BLaER1 treated with 17β-estradiol and CSF1 and Interleukin-3, amounts not matched to agents 10 nM and 100 nM (cell line): ENCODE measurements at regions not wholly inside any gene's neighbourhood (a gene's known extent, or its start where the extent isn't known, plus 50 kb on each side); places are given as distances from the start of the nearest gene placed in this dataset.

Experiments used
- H3K27ac ChIP-seq, 11 experiments: shearing (Covaris generic); formaldehyde crosslinking; 2 replicates each; pipeline ENCODE4 v1.8.1; 2022
- H3K27me3 ChIP-seq, 11 experiments: shearing (Covaris generic); formaldehyde crosslinking; 2 replicates each; pipeline ENCODE4 v1.8.1; 2022
- H3K36me3 ChIP-seq, 11 experiments: shearing (Covaris generic); formaldehyde crosslinking; 2 replicates each; pipeline ENCODE4 v1.8.1; 2022
- H3K4me1 ChIP-seq, 10 experiments: shearing (Covaris generic); formaldehyde crosslinking; 2 replicates each; pipeline ENCODE4 v1.8.1; 2022
- H3K4me2 ChIP-seq, 11 experiments: shearing (Covaris generic); formaldehyde crosslinking; 2 replicates each; pipeline ENCODE4 v1.8.1; 2022
- H3K4me3 ChIP-seq, 10 experiments: shearing (Covaris generic); formaldehyde crosslinking; 2 replicates each; pipeline ENCODE4 v1.8.1; 2022
- H3K9ac ChIP-seq, 11 experiments: shearing (Covaris generic); formaldehyde crosslinking; 2 replicates each; pipeline ENCODE4 v1.8.1; 2022
- H3K9me3 ChIP-seq, 11 experiments: shearing (Covaris generic); formaldehyde crosslinking; replicated peaks in 1 of 11; 2 replicates each; pipeline ENCODE4 v1.8.1; 2022
- H4K20me1 ChIP-seq, 11 experiments: shearing (Covaris generic); formaldehyde crosslinking; 2 replicates each; pipeline ENCODE4 v1.8.1; 2022
- Cebpa-rat ChIP-seq, 11 experiments: shearing (Covaris generic); IDR thresholded peaks; 2 replicates each; pipeline ENCODE4 v1.8.1; 2022

DNA sequence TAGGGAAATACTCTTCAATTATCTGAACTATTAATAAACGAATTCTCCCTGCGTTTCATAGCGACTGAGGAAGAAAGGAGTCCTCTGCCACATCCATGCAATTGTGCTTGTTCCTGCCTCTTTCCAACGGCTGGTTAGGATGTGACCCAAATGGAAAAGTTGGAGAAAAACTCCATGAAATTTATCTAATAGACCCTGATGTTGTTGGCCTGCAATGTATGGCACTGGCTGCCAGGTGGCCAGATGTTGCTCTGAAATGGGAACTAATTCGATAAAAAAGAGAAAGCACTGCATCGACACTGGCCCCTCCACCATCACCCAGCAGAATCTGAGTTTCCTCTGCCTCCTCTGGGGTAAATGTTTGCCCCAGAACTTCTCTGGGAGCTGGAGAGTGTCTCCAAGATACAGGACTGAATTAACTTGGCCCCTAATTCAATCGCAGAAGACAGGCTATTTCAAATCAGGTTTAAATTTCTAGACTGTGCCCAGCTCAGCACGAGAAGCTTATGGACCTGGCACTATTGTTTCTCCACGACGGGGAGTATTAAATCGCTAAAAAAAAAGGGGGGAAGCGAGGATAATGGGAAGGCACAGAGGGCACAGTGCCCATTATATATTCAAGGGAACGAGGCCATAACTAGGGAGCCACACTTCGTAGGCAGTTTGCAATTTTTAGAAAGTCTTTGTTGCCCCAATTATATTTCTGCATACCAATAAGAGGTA lies 103.9 kb downstream of the ZIC5 start:
- H3K9ac ChIP-seq, result no peak overlapping the region
- peaks cover 0 to 17% (median 12%) of the 10 kb centered on the region in 10 experiments; a peak in 15 of 20 replicates for H3K4me1 ChIP-seq
- H3K27me3 ChIP-seq, result no peaks in the 10 kb centered on the region
- H3K27ac ChIP-seq, result no peak overlapping the region
- no peaks in the 10 kb centered on the region for H3K36me3 ChIP-seq
- no peak overlapping the region for H3K4me2 ChIP-seq
- TF ChIP-seq Cebpa-rat (IDR thresholded peaks at IDR 0.05), result no peak
- no peaks in the 10 kb centered on the region for H4K20me1 ChIP-seq
- H3K4me3 ChIP-seq, result no peak overlapping the region
- H3K9me3 ChIP-seq, result no peaks in the 10 kb centered on the region

GRCh38 chr13:99866781-99867180 lies 104.8 kb downstream of the ZIC5 start:
- no peaks in the 10 kb centered on the region for H3K27me3 ChIP-seq
- no peaks in the 10 kb centered on the region for H4K20me1 ChIP-seq
- peaks cover 0 to 13% (median 10%) of the 10 kb centered on the region in 10 experiments; a peak in 15 of 20 replicates for H3K4me1 ChIP-seq
- no peak overlapping the region for H3K9ac ChIP-seq
- no peak overlapping the region for H3K27ac ChIP-seq
- no peak for TF ChIP-seq Cebpa-rat (IDR thresholded peaks at IDR 0.05)
- no peak overlapping the region for H3K4me2 ChIP-seq
- H3K9me3 ChIP-seq, result no peaks in the 10 kb centered on the region
- no peak overlapping the region for H3K4me3 ChIP-seq
- H3K36me3 ChIP-seq, result no peaks in the 10 kb centered on the region

DNA sequence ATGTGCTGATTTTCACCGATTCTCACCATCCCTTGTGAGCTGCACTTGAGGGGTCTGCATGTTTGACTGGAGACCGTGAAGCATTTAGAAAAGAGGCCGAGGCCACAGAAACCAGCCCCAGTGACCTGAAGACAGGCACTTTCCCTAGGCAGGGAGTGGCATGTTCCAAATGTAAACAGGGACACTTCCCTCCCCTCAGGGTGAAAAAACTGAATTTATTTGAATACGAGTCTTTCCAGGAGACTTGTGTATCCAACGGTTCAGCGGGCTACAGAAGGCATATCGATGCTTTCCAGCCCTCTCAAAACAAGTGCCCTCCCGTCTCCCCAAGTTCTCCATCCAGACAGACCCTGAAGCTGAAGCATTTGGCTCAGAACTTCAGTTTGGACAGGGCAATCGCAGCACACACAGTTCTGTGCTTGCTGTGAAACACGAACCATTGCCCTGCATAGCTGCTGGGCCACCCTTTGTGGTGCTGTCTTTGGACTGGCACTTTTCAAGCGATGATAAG lies 106.1 kb downstream of the ZIC5 start:
- no peak overlapping the region for H3K27ac ChIP-seq

GRCh38 chr13:99864627-99864990 lies 107.0 kb downstream of the ZIC5 start:
- no peak for TF ChIP-seq Cebpa-rat (IDR thresholded peaks at IDR 0.05)
- H3K9me3 ChIP-seq, result no peaks in the 10 kb centered on the region
- no peak overlapping the region for H3K9ac ChIP-seq
- no peak overlapping the region for H3K4me3 ChIP-seq
- H3K27me3 ChIP-seq, result no peaks in the 10 kb centered on the region
- no peak overlapping the region for H3K4me2 ChIP-seq
- H3K36me3 ChIP-seq, result no peaks in the 10 kb centered on the region
- H4K20me1 ChIP-seq, result no peaks in the 10 kb centered on the region
- H3K27ac ChIP-seq, result no peak overlapping the region
- H3K4me1 ChIP-seq, result peaks cover 0 to 3% (median 0%) of the 10 kb centered on the region in 10 experiments; a peak in 1 of 20 replicates

More for the DNA sequence above, 106.1 kb downstream of the ZIC5 start:
- H3K27me3 ChIP-seq, result no peaks in the 10 kb centered on the region
- no peak for TF ChIP-seq Cebpa-rat (IDR thresholded peaks at IDR 0.05)
- H3K4me3 ChIP-seq, result no peak overlapping the region
- no peaks in the 10 kb centered on the region for H3K9me3 ChIP-seq
- 0 out of 20 replicates have a peak, but pooled peaks cover 0 to under 1% (median 0%) of the 10 kb centered on the region in 10 experiments for H3K4me1 ChIP-seq
- no peaks in the 10 kb centered on the region for H4K20me1 ChIP-seq
- no peak overlapping the region for H3K9ac ChIP-seq
- H3K36me3 ChIP-seq, result no peaks in the 10 kb centered on the region
- no peak overlapping the region for H3K4me2 ChIP-seq

- TF ChIP-seq Cebpa-rat (IDR thresholded peaks at IDR 0.05), result no peak
- Histone ChIP-seq H3K4me2 (no peak overlapping the region), H3K9ac (no peak overlapping the region), H4K20me1 (no peaks in the 10 kb centered on the region), H3K4me1 (peaks cover 0 to 4% (median 0%) of the 10 kb centered on the region in 10 experiments; a peak in 1 of 20 replicates), H3K36me3 (no peaks in the 10 kb centered on the region), H3K27me3 (no peaks in the 10 kb centered on the region), H3K4me3 (no peak overlapping the region), H3K27ac (no peak overlapping the region), H3K9me3 (no peaks in the 10 kb centered on the region)
Observed at GRCh38 chr13:99863789-99864626, 107.6 kb downstream of the ZIC5 start.

- peaks cover 0 to 4% (median 0%) of the 10 kb centered on the region in 10 experiments; a peak in 1 of 20 replicates for H3K4me1 ChIP-seq
- H4K20me1 ChIP-seq, result no peaks in the 10 kb centered on the region
- H3K9ac ChIP-seq, result no peak overlapping the region
- no peak for TF ChIP-seq Cebpa-rat (IDR thresholded peaks at IDR 0.05)
- H3K27me3 ChIP-seq, result no peaks in the 10 kb centered on the region
- no peaks in the 10 kb centered on the region for H3K36me3 ChIP-seq
- no peak overlapping the region for H3K4me3 ChIP-seq
- H3K27ac ChIP-seq, result no peak overlapping the region
- no peaks in the 10 kb centered on the region for H3K9me3 ChIP-seq
- no peak overlapping the region for H3K4me2 ChIP-seq
Observed at GRCh38 chr13:99862244-99862643, 109.3 kb downstream of the ZIC5 start.

GRCh38 chr13:99861771-99862170 lies 109.8 kb downstream of the ZIC5 start:
- Histone ChIP-seq H3K4me2 (no peak overlapping the region), H3K4me3 (no peak overlapping the region), H3K27ac (no peak overlapping the region), H3K27me3 (no peaks in the 10 kb centered on the region), H3K4me1 (peaks cover 0 to 4% (median 0%) of the 10 kb centered on the region in 10 experiments; a peak in 1 of 20 replicates), H3K36me3 (no peaks in the 10 kb centered on the region), H3K9ac (no peak overlapping the region), H4K20me1 (no peaks in the 10 kb centered on the region), H3K9me3 (no peaks in the 10 kb centered on the region)
- no peak for TF ChIP-seq Cebpa-rat (IDR thresholded peaks at IDR 0.05)

- Histone ChIP-seq H3K36me3 (no peaks in the 10 kb centered on the region), H3K27me3 (no peaks in the 10 kb centered on the region), H3K4me1 (peaks cover 0 to 4% (median 0%) of the 10 kb centered on the region in 10 experiments; a peak in 1 of 20 replicates), H3K27ac (no peak overlapping the region), H3K4me2 (no peak overlapping the region), H3K9me3 (no peaks in the 10 kb centered on the region), H4K20me1 (no peaks in the 10 kb centered on the region), H3K4me3 (no peak overlapping the region), H3K9ac (no peak overlapping the region)
- TF ChIP-seq Cebpa-rat (IDR thresholded peaks at IDR 0.05), result no peak
Observed at GRCh38 chr13:99860745-99861144, 110.8 kb downstream of the ZIC5 start.
